ENCODE measurements at regions not wholly inside any gene's neighbourhood (a gene's known extent, or its start where the extent isn't known, plus 50 kb on each side); places are given as distances from the start of the nearest gene placed in this dataset.

- H3K36me3 ChIP-seq (ENCODE audit: control insufficient read depth, insufficient read depth, low read length) = no peaks in the 10 kb centered on the region
- no peak overlapping the region for H3K4me3 ChIP-seq (ENCODE audit: low read length)
- no peak overlapping the region for H3K9ac ChIP-seq (ENCODE audit: low read length)
- peak overlapping the region; percentile 32 for H3K27ac ChIP-seq (ENCODE audit: low read depth, low read length)
- H3K4me1 ChIP-seq (ENCODE audit: control insufficient read depth, insufficient read depth, low read length) = no peaks in the 10 kb centered on the region
- H3K27me3 ChIP-seq (ENCODE audit: control insufficient read depth, insufficient read depth, low read length) = no peaks in the 10 kb centered on the region
Measured at GRCh38 chr5:139733698-139734538, 61.7 kb upstream of the PSD2 start.

- H3K9ac ChIP-seq (ENCODE audit: low read length) = no peak overlapping the region
- H3K27me3 ChIP-seq (ENCODE audit: control insufficient read depth, insufficient read depth, low read length) = no peaks in the 10 kb centered on the region
- no peaks in the 10 kb centered on the region for H3K4me1 ChIP-seq (ENCODE audit: control insufficient read depth, insufficient read depth, low read length)
- H3K36me3 ChIP-seq (ENCODE audit: control insufficient read depth, insufficient read depth, low read length) = no peaks in the 10 kb centered on the region
- no peak overlapping the region for H3K27ac ChIP-seq (ENCODE audit: low read depth, low read length)
- H3K4me3 ChIP-seq (ENCODE audit: low read length) = no peak overlapping the region
Measured at GRCh38 chr5:139734539-139734916, 61.1 kb upstream of the PSD2 start.

GRCh38 chr5:139738193-139739149, 57.1 kb upstream of the PSD2 start:
- H3K4me3 ChIP-seq (ENCODE audit: low read length) = no peak overlapping the region
- H3K4me1 ChIP-seq (ENCODE audit: control insufficient read depth, insufficient read depth, low read length) = no peaks in the 10 kb centered on the region
- no peaks in the 10 kb centered on the region for H3K27me3 ChIP-seq (ENCODE audit: control insufficient read depth, insufficient read depth, low read length)
- no peaks in the 10 kb centered on the region for H3K36me3 ChIP-seq (ENCODE audit: control insufficient read depth, insufficient read depth, low read length)
- no peak overlapping the region for H3K27ac ChIP-seq (ENCODE audit: low read depth, low read length)
- H3K9ac ChIP-seq (ENCODE audit: low read length) = no peak overlapping the region

GRCh38 chr5:139739150-139739974, 56.2 kb upstream of the PSD2 start:
- H3K4me1 ChIP-seq (ENCODE audit: control insufficient read depth, insufficient read depth, low read length) = no peaks in the 10 kb centered on the region
- no peaks in the 10 kb centered on the region for H3K27me3 ChIP-seq (ENCODE audit: control insufficient read depth, insufficient read depth, low read length)
- no peak overlapping the region for H3K27ac ChIP-seq (ENCODE audit: low read depth, low read length)
- H3K36me3 ChIP-seq (ENCODE audit: control insufficient read depth, insufficient read depth, low read length) = no peaks in the 10 kb centered on the region
- no peak overlapping the region for H3K9ac ChIP-seq (ENCODE audit: low read length)
- H3K4me3 ChIP-seq (ENCODE audit: low read length) = no peak overlapping the region

- Histone ChIP-seq H3K4me3 (ENCODE audit: low read length) (no peak overlapping the region), H3K9ac (ENCODE audit: low read length) (no peak overlapping the region), H3K36me3 (ENCODE audit: control insufficient read depth, insufficient read depth, low read length) (no peaks in the 10 kb centered on the region), H3K4me1 (ENCODE audit: control insufficient read depth, insufficient read depth, low read length) (no peaks in the 10 kb centered on the region), H3K27ac (ENCODE audit: low read depth, low read length) (no peak overlapping the region), H3K27me3 (ENCODE audit: control insufficient read depth, insufficient read depth, low read length) (no peaks in the 10 kb centered on the region)
Measured at GRCh38 chr5:139740138-139740991, 55.2 kb upstream of the PSD2 start.

- H3K9ac ChIP-seq (ENCODE audit: low read length) = no peak overlapping the region
- no peaks in the 10 kb centered on the region for H3K27me3 ChIP-seq (ENCODE audit: control insufficient read depth, insufficient read depth, low read length)
- no peaks in the 10 kb centered on the region for H3K36me3 ChIP-seq (ENCODE audit: control insufficient read depth, insufficient read depth, low read length)
- no peak overlapping the region for H3K4me3 ChIP-seq (ENCODE audit: low read length)
- peaks cover 5% of the 10 kb centered on the region for H3K4me1 ChIP-seq (ENCODE audit: control insufficient read depth, insufficient read depth, low read length)
- no peak overlapping the region for H3K27ac ChIP-seq (ENCODE audit: low read depth, low read length)
Measured at GRCh38 chr5:139740992-139741672, 54.5 kb upstream of the PSD2 start.

- Histone ChIP-seq H3K4me1 (ENCODE audit: control insufficient read depth, insufficient read depth, low read length) (peaks cover 8% of the 10 kb centered on the region), H3K9ac (ENCODE audit: low read length) (no peak overlapping the region), H3K27ac (ENCODE audit: low read depth, low read length) (no peak overlapping the region)
Measured at GRCh38 chr5:139741823-139742172, 53.8 kb upstream of the PSD2 start.

GRCh38 chr5:139742173-139742903, 53.3 kb upstream of the PSD2 start:
- H3K4me3 ChIP-seq (ENCODE audit: low read length) = no peak overlapping the region
- H3K36me3 ChIP-seq (ENCODE audit: control insufficient read depth, insufficient read depth, low read length) = no peaks in the 10 kb centered on the region
- H3K9ac ChIP-seq (ENCODE audit: low read length) = no peak overlapping the region
- peaks cover 8% of the 10 kb centered on the region for H3K4me1 ChIP-seq (ENCODE audit: control insufficient read depth, insufficient read depth, low read length)
- H3K27me3 ChIP-seq (ENCODE audit: control insufficient read depth, insufficient read depth, low read length) = peaks cover 3% of the 10 kb centered on the region
- H3K27ac ChIP-seq (ENCODE audit: low read depth, low read length) = no peak overlapping the region

More at GRCh38 chr5:139741823-139742172, 53.8 kb upstream of the PSD2 start:
- H3K4me3 ChIP-seq (ENCODE audit: low read length) = no peak overlapping the region
- no peaks in the 10 kb centered on the region for H3K36me3 ChIP-seq (ENCODE audit: control insufficient read depth, insufficient read depth, low read length)
- H3K27me3 ChIP-seq (ENCODE audit: control insufficient read depth, insufficient read depth, low read length) = no peaks in the 10 kb centered on the region

GRCh38 chr5:139743001-139743771, 52.4 kb upstream of the PSD2 start:
- Histone ChIP-seq H3K4me3 (ENCODE audit: low read length) (no peak overlapping the region), H3K4me1 (ENCODE audit: control insufficient read depth, insufficient read depth, low read length) (peaks cover 12% of the 10 kb centered on the region), H3K27me3 (ENCODE audit: control insufficient read depth, insufficient read depth, low read length) (peaks cover 5% of the 10 kb centered on the region), H3K9ac (ENCODE audit: low read length) (no peak overlapping the region), H3K36me3 (ENCODE audit: control insufficient read depth, insufficient read depth, low read length) (no peaks in the 10 kb centered on the region), H3K27ac (ENCODE audit: low read depth, low read length) (no peak overlapping the region)

- Histone ChIP-seq H3K36me3 (ENCODE audit: control insufficient read depth, insufficient read depth, low read length) (no peaks in the 10 kb centered on the region), H3K9ac (ENCODE audit: low read length) (no peak overlapping the region), H3K4me1 (ENCODE audit: control insufficient read depth, insufficient read depth, low read length) (peaks cover 14% of the 10 kb centered on the region), H3K27ac (ENCODE audit: low read depth, low read length) (no peak overlapping the region), H3K4me3 (ENCODE audit: low read length) (no peak overlapping the region), H3K27me3 (ENCODE audit: control insufficient read depth, insufficient read depth, low read length) (peaks cover 11% of the 10 kb centered on the region)
Measured at GRCh38 chr5:139743804-139744203, 51.8 kb upstream of the PSD2 start.
